K562 (cell line): ENCODE measurements at regions not wholly inside any gene's neighbourhood (a gene's known extent, or its start where the extent isn't known, plus 50 kb on each side); places are given as distances from the start of the nearest gene placed in this dataset.

Source experiments
- ATAC-seq: fragments of 200-7000 bp; cut with Tn5 transposase; 3 replicates; pipeline ENCODE4 v1.9.1; 2020; ENCODE audit warnings: moderate library complexity
- BruUV-seq: library from RNA; stranded (reverse); fragments of 400-500 nt; replicated peaks from 2 replicates; lab custom pipeline; 2021; lab: Mats Ljungman, UMichigan
- CTCF ChIA-PET: fragments of 300-600 bp; formaldehyde crosslinking; extraction: SDS; loops from one replicate; lab custom pipeline; 2021; ENCODE audit warnings: low intra/inter-chr PET ratio; lab: Yijun Ruan, JAX
- POLR2A ChIA-PET: fragments of 300-600, 350-650 bp; sonication (Branson Sonifier 250); formaldehyde crosslinking; extraction: SDS; loops from one replicate; lab custom pipeline; 2021; ENCODE audit warnings: antibody characterized with exemption, inconsistent platforms; lab: Yijun Ruan, JAX
- DNase-seq, 4 experiments: peaks; one replicate each; pipeline versions ENCODE4 v3.0.0 to v3.0.0-alpha.2; 2011 to 2018; ENCODE audit warnings: low spot score in 3 of 4, mixed read lengths in 3 of 4; ENCODE audit errors: extremely low read depth in 1 of 4
- FAIRE-seq: peaks from 2 replicates; lab custom pipeline; 2011; peaks lifted over from hg19 to GRCh38; lab: Jason Lieb, UNC
- H2AFZ ChIP-seq: 2 replicates; pipeline ENCODE4 v1.6.0; 2011; ENCODE audit warnings: low read depth, low read length, control low read depth, inconsistent platforms
- H3K27ac ChIP-seq: fragments of 200-600 bp; 3 replicates; pipeline ENCODE4 v1.8.0; 2011; ENCODE audit warnings: low read depth, mild to moderate bottlenecking, control low read depth, inconsistent platforms, low read length, moderate library complexity, mixed read lengths; ENCODE audit errors: extremely low read depth
- H3K27me3 ChIP-seq, 2 experiments: fragments of 300-600 bp in 1 of 2; 2 replicates in 1 of 2; 3 replicates in 1 of 2; pipeline versions ENCODE4 v1.6.0 to v1.8.0; 2011; ENCODE audit warnings: inconsistent platforms in 2 of 2, low read length in 2 of 2, mild to moderate bottlenecking in 1 of 2, mixed read lengths in 1 of 2, moderate library complexity in 1 of 2; ENCODE audit not compliant: control insufficient read depth in 2 of 2, insufficient read depth in 2 of 2
- H3K36me3 ChIP-seq: fragments of 300-600 bp; 3 replicates; pipeline ENCODE4 v1.8.0; 2011; ENCODE audit warnings: mild to moderate bottlenecking, low read length, inconsistent platforms; ENCODE audit not compliant: control insufficient read depth, insufficient read depth
- H3K4me1 ChIP-seq, 2 experiments: fragments of 200-600 bp in 1 of 2; replicated peaks in 1 of 2; 2 replicates in 1 of 2; 3 replicates in 1 of 2; pipeline versions ENCODE4 v1.5.1 to v1.8.0; 2011; ENCODE audit warnings: inconsistent platforms in 2 of 2, low read length in 2 of 2, mild to moderate bottlenecking in 1 of 2, mixed read lengths in 1 of 2, moderate library complexity in 1 of 2; ENCODE audit not compliant: control insufficient read depth in 2 of 2, insufficient read depth in 2 of 2
- H3K4me2 ChIP-seq: 2 replicates; pipeline ENCODE4 v1.6.1; 2011; ENCODE audit warnings: low read length, control low read depth, inconsistent platforms, mixed read lengths; ENCODE audit not compliant: insufficient read depth
- H3K4me3 ChIP-seq: fragments of 200-600 bp; sonication (generic), shearing (Covaris generic); 2 replicates; pipeline ENCODE4 v1.5.1; 2016; ENCODE audit warnings: control low read depth, inconsistent platforms
- H3K79me2 ChIP-seq: fragments of 200-600 bp; 3 replicates; pipeline ENCODE4 v1.8.0; 2011; ENCODE audit warnings: low read length, inconsistent platforms; ENCODE audit not compliant: control insufficient read depth, insufficient read depth
- H3K9ac ChIP-seq, 2 experiments: 2 replicates each; pipeline versions ENCODE4 v1.6.0 to v1.6.1; 2011; ENCODE audit warnings: low read depth in 2 of 2, low read length in 2 of 2, control low read depth in 1 of 2, inconsistent platforms in 1 of 2, mild to moderate bottlenecking in 1 of 2, mixed read lengths in 1 of 2; ENCODE audit not compliant: insufficient read depth in 1 of 2
- H3K9me1 ChIP-seq: one replicate; pipeline ENCODE4 v1.6.0; 2011; ENCODE audit warnings: inconsistent platforms, mild to moderate bottlenecking, low read length, moderate library complexity; ENCODE audit not compliant: control insufficient read depth, insufficient read depth
- H3K9me3 ChIP-seq: replicated peaks from 2 replicates; pipeline ENCODE4 v1.5.1; 2011; ENCODE audit warnings: low read depth, low read length, inconsistent platforms; ENCODE audit not compliant: control insufficient read depth, insufficient read depth
- H4K20me1 ChIP-seq: replicated peaks from 2 replicates; pipeline ENCODE4 v1.6.1; 2011; ENCODE audit warnings: low read length, inconsistent platforms, mixed read lengths; ENCODE audit not compliant: control insufficient read depth, insufficient read depth
- EHMT2 ChIP-seq: fragments of 450-650 bp; IDR thresholded peaks from 2 replicates; pipeline ENCODE4 v1.6.1; 2018; ENCODE audit warnings: antibody characterized with exemption
- ETS1 ChIP-seq: conservative IDR thresholded peaks from 2 replicates; pipeline ENCODE4 v1.6.1; 2011; ENCODE audit warnings: low read depth, mild to moderate bottlenecking, low read length; ENCODE audit not compliant: control insufficient read depth
- MAFF ChIP-seq: IDR thresholded peaks from 2 replicates; pipeline ENCODE4 v1.6.1; 2012; ENCODE audit warnings: low read length, improper control_type of control experiment
- RB1 ChIP-seq: fragments of 450-650 bp; IDR thresholded peaks from 2 replicates; pipeline ENCODE4 v1.6.1; 2017; ENCODE audit warnings: low read depth, mild to moderate bottlenecking
- RHOXF2B ChIP-seq: fragments of 250-450 bp; sonication (Bioruptor Pico); conservative IDR thresholded peaks from 2 replicates; pipeline ENCODE4 v1.5.1; 2021
- THRA ChIP-seq: fragments of 450-650 bp; IDR thresholded peaks from 2 replicates; pipeline ENCODE4 v1.6.1; 2017; ENCODE audit warnings: mild to moderate bottlenecking, moderate library complexity
- TRIM24 ChIP-seq, 2 experiments: fragments of 450-650 bp; IDR thresholded peaks; 2 replicates each; pipeline ENCODE4 v1.6.1; 2016
- UBTF ChIP-seq, 2 experiments: IDR thresholded peaks; 2 replicates each; pipeline ENCODE4 v1.6.1; 2012; ENCODE audit warnings: improper control_type of control experiment in 2 of 2, low read depth in 2 of 2, low read length in 2 of 2, borderline replicate concordance in 1 of 2
- ZKSCAN3 ChIP-seq: fragments of 250-450 bp; sonication (Bioruptor Pico); IDR thresholded peaks from 2 replicates; pipeline ENCODE4 v1.4.0; 2020
- WGBS: fragments of 100-300 bp; shearing (Covaris generic); methylation state at CpG from one replicate; pipeline ENCODE4 v1.1.6; 2016; ENCODE audit warnings: low coverage, mixed read lengths; ENCODE audit not compliant: insufficient coverage; ENCODE audit errors: missing lambda C conversion rate; 5-methylcytosine and 5-hydroxymethylcytosine counted together
- in situ Hi-C: fragments of 300-500 bp; cut with MboI; formaldehyde crosslinking; loops from 4 replicates; pipeline ENCODE4 v1.15.0; 2018; ENCODE audit warnings: inconsistent platforms, mixed read lengths
- intact Hi-C: fragments of 100-400 bp; cut with micrococcal nuclease; formaldehyde crosslinking; loops from 2 replicates; pipeline ENCODE4 v1.14.2; 2022
- TF ChIP-seq, protein P1 (sequence below): fragments of 250-450 bp; sonication (Bioruptor Pico); IDR thresholded peaks from 2 replicates; pipeline ENCODE4 v1.5.0; 2021
- TF ChIP-seq, protein P2 (sequence below): fragments of 450-650 bp; IDR thresholded peaks from 2 replicates; pipeline ENCODE4 v1.6.1; 2016; ENCODE audit warnings: antibody characterized with exemption
- TF ChIP-seq, protein P3 (sequence below): fragments of 450-650 bp; formaldehyde crosslinking; IDR thresholded peaks from 2 replicates; pipeline ENCODE4 v1.4.0; 2022; ENCODE audit warnings: missing genetic modification characterization

DNA sequence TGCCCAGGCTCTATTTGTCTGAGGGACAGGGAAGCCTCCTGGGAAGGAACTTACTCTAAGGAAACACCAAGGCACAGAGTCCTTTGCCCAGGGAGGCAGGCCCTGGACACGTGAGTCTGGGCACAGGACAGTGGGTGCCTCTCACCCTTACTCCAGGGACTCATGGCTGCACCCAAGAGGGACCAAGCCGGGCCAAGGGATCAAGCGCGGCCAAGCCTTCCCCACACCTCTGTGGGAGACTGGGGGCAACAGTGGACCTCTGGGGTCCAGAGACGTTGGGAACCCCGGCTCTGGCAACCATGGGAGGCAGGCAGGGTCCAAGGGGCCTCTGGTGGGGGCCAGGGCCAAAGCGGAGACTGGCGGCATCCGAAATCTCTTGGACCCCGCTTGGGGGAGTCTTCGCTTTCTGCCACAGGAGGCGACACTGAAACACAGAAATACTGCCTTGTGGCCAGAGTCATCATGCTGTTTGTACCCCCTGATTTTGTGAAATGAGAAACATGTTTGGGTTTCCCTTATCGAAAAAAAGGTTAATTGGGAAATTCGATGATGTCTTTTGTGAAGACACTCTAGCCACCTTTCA, 51.7 kb upstream of the BCL11B start:
- no peak for DNase-seq
- in situ Hi-C loops: no loop called here
- no peak overlapping the region for H3K4me2 ChIP-seq
- TF ChIP-seq, protein P1, sequence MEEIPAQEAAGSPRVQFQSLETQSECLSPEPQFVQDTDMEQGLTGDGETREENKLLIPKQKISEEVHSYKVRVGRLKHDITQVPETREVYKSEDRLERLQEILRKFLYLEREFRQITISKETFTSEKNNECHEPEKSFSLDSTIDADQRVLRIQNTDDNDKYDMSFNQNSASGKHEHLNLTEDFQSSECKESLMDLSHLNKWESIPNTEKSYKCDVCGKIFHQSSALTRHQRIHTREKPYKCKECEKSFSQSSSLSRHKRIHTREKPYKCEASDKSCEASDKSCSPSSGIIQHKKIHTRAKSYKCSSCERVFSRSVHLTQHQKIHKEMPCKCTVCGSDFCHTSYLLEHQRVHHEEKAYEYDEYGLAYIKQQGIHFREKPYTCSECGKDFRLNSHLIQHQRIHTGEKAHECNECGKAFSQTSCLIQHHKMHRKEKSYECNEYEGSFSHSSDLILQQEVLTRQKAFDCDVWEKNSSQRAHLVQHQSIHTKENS (CRISPR knock-in tag): no peak
- TF ChIP-seq MAFF: no peak
- TF ChIP-seq RB1: no peak
- no peak for TF ChIP-seq EHMT2
- TF ChIP-seq ZKSCAN3 (CRISPR knock-in tag): no peak
- no peak for TF ChIP-seq ETS1
- TF ChIP-seq TRIM24 (IDR thresholded peaks at IDR 0.05): no peak
- TF ChIP-seq, protein P2, sequence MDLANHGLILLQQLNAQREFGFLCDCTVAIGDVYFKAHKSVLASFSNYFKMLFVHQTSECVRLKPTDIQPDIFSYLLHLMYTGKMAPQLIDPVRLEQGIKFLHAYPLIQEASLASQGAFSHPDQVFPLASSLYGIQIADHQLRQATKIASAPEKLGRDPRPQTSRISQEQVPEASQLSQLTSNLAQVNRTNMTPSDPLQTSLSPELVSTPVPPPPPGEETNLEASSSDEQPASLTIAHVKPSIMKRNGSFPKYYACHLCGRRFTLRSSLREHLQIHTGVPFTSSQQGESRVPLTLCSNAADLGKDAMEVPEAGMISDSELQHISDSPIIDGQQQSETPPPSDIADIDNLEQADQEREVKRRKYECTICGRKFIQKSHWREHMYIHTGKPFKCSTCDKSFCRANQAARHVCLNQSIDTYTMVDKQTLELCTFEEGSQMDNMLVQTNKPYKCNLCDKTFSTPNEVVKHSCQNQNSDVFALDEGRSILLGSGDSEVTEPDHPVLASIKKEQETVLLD: no peak
- TF ChIP-seq THRA: no peak
- TF ChIP-seq UBTF (IDR thresholded peaks at IDR 0.05; ENCODE audit: borderline replicate concordance in 1 of 2, low read depth in 2 of 2, low read length in 2 of 2): no peak
- TF ChIP-seq, protein P3, sequence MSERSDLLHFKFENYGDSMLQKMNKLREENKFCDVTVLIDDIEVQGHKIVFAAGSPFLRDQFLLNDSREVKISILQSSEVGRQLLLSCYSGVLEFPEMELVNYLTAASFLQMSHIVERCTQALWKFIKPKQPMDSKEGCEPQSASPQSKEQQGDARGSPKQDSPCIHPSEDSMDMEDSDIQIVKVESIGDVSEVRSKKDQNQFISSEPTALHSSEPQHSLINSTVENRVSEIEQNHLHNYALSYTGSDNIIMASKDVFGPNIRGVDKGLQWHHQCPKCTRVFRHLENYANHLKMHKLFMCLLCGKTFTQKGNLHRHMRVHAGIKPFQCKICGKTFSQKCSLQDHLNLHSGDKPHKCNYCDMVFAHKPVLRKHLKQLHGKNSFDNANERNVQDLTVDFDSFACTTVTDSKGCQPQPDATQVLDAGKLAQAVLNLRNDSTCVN (CRISPR knock-in tag): no peak
- TF ChIP-seq RHOXF2B (CRISPR knock-in tag): no peak

More for the DNA sequence above, 51.7 kb upstream of the BCL11B start:
- Histone ChIP-seq H3K27me3 (peaks cover 0 to 6% of the 10 kb centered on the region in 2 experiments; a peak in 2 of 5 replicates), H3K4me3 (no peak overlapping the region), H3K79me2 (no peaks in the 10 kb centered on the region), H3K36me3 (no peaks in the 10 kb centered on the region), H3K9ac (no peak overlapping the region), H3K9me3 (no peaks in the 10 kb centered on the region), H3K4me1 (peaks cover 0 to 12% of the 10 kb centered on the region in 2 experiments; a peak in 2 of 5 replicates), H3K9me1 (no peaks in the 10 kb centered on the region), H4K20me1 (0 out of 2 replicates have a peak, but pooled peaks cover 8% of the 10 kb centered on the region), H2AFZ (no peak overlapping the region), H3K27ac (no peak overlapping the region)
- intact Hi-C loops: no loop called here
- ChIA-PET POLR2A (no interaction called here), CTCF (no interaction called here)
- no TSS peak for BruUV-seq
- FAIRE-seq: no peak
- WGBS: 26% methylated on average over 9 of the region's 14 CpGs
- no peak for ATAC-seq
